HG03520 (cell line): ENCODE measurements at regions not wholly inside any gene's neighbourhood (a gene's known extent, or its start where the extent isn't known, plus 50 kb on each side); places are given as distances from the start of the nearest gene placed in this dataset.
"Not testable (repeated sequence)": the region's sequence is repeated elsewhere in the genome, so short reads cannot be mapped to it uniquely, and the experiment has no call there.

ENCODE experiments used
- ATAC-seq: cut with Tn5 transposase; IDR thresholded peaks from one replicate; pipeline ENCODE4 v1.9.1; 2021; ENCODE audit warnings: mild to moderate bottlenecking, moderate library complexity; ENCODE audit not compliant: unreplicated experiment

DNA sequence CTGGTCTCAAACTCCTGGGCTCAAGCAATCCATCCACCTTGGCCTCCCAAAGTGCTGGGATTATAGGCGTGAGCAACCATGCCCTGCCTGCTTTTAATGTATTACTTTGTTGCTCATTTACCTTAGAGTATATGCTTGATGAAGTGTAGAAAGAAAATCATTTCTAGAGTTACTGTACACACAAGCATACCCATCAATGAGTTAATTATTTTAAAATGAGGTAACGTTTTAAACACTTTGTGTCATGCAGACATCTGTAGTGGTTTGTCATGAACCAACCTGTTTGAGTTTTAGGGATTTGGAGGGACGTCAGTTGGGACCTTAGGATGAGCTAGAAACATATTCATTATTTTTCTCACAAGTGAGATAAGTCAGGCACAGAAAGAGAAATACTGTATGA lies 332.4 kb upstream of the IGF1R start:
- no peak for ATAC-seq

DNA sequence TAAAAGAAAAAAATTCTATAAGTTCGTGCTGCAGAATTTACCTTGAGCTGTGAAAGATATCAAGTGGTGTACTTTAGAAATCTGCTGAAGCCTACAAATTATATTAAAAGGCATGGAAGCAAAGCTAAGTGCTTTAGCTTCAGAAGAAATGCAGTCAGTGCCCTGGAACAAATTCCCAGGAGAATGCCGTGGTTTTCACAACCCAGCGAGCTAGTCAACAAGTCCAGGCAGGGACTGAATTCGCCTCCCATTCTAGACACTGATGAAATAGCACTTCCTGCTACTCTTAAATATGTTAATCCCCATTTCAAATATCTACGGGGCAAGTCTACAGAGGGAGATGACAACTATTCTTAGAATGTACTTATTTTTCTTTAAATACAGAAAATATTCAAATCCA lies 326.4 kb upstream of the IGF1R start:
- ATAC-seq = no peak

DNA sequence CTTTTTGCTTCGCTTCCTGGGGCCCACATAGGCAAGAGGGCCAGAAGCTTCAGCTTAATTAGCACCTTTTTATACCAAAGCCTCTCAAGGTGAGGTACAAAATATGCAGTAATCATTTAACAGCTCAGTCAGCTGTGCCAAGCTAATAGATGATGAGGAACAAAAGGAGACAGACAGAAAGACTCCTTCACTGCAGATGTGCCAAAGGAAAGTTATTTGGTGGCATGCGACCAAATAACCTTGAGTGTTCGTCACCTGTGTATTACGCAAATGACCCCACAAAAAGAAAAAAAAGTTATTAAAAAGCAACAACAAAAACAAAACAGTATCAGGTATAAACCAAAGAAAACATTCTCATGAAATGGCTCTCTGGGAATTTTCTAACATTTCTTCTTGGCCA lies 325.8 kb upstream of the IGF1R start:
- ATAC-seq = no peak

DNA sequence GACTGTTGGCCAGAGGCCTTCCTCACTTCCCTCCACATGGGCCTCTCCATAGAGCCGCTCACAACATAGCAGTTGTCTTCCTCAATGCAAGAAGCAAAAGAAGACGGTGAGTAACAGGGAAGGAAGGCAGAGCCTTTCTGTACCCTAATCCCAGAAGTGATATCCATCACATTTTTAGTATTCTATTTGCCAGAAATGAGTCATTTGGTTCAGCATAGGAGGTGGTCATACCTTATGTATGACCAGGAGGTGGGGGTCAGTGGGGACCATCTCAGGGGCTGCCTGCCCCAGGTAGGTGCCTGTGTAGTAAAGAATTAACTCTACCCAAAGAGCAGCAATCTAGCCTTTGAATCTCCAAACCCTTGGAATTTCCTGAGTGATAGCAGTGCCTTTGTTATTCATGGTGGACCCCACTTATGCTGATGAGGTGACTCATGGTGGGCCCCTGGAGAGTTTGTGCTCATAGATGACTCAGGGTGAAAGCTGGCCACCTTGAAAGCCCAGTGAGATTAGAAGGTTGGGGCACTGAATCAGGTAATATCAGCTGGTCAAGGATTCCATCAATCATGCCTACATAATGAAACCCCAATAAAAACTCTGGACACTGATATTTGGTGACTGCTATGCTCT lies 323.9 kb upstream of the IGF1R start:
- ATAC-seq = no peak

DNA sequence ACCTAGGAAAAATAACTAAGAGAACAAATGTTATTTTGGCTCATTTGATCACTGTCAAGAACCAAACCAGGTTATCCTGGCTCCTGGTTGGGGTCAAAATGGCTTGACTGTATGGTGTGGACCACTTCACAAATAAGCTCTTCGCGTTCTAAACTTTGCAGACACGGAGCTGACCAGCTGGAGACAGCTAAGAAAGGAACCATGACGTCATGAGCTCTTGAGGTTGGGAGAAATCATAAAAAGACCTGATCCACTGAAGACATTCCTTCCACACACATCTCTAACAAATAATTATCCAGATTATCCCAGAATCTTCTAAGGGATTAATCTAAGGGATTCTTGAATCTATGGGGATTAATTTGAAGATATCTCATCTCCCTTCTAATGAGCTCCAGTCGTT lies 321.5 kb upstream of the IGF1R start:
- no peak for ATAC-seq

DNA sequence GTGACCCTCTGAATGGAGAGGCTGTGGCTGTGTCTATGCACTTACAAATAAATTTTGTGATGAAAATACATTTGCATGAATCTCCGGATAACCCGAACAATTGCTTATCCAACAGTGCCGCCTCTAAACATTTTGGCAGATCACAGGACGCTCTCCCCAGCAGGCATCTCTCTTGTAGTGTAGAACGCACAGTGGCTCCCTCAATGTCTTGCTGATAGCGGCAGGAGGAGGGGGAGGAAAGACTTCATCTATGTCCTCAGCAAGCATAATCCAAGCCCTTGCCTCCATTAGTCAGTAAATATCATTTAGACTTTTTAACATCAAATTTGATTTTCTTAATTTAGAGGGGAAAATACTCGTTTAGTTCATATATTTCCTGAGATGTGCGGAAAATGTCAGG lies 318.1 kb upstream of the IGF1R start:
- ATAC-seq = no peak

DNA sequence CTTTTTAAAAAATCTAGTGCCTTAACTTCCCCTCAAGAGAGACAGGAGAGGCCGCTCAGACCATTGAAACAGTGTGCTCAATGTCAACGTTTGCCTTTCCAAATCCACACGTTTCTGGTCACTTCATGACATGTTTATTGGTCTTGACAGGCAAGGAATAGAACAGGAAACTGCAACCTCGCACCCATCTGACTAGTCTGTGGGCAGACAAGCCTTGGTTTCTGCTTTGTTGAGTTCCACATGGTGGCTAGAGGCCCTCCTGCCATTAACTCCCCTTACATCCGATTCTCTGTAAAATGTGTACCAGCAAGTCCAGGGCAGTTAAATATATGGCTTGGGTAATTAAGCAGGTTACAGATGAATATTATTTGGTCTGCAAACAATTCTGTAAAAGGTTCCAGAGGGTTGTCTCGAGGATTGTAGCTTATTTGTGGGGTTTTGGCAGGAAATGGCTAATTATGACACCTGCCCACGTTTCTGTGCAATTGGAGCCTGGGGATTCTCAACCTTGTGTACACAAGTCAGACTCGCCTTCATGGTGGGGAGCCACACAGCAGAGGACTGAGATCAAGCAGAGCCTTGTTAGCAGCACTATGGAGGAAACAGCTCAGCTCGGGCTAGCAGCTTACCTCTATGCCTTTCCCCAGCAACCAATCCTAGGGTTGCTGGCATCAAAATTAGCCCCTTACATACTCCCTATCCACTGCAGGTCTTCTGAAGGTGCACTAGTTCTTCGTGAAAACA lies 317.5 kb upstream of the IGF1R start:
- ATAC-seq = no peak

DNA sequence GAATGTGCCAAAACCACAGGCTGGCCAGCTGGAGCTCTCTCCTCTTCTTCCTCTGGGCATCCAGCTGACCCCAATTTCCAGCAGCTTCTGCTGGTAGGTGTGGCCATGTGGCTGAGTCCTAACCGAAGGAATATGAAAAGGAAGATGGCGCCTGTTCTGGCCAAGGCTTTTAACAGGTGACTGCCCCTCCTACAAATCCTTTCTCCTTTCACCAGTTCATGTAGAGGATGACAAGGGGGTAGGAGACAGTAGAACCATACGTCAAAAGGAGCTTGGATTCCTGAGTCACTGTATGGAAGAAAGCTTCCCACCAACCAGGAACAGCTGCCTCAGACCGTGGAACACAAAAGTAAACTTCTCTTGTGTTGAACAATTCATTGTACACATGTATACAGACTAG lies 316.7 kb upstream of the IGF1R start:
- no peak for ATAC-seq

DNA sequence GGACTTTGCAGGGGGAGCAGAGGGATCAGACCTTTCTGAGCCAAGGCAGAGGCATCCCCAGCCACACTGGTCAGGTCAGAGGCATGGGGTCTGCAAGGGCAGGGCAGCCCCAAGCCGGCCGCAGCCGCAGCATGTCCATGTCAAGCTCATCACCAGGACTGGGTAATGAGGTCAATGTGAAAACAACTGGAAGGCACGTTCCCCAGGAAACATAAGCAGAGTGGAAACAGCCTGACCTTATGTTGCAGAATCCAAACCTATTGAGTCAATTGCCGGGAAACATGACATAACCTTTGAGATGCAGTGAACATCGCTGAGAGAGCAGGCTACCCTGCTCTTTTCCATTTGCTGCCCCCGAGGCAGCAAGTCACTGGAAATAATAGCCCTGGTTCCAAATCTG lies 315.1 kb upstream of the IGF1R start:
- no peak for ATAC-seq

DNA sequence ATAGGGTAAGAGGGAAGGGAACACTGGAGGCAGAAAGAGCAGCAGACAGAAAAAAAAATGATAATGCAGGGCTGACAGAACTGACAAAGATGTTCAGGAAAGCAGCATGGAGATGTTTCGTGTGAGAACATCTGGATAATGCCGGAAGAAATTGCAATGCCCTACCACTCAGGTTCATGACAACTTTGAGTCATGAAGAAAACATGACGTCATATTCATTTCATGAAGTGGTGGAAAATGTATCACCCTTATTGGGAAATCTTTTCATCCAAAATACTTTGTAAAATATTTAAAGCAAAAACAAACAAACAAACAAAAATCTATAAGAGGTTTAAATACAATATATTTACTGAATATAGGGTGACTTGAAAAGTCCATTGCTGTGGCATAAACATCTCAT lies 305.4 kb upstream of the IGF1R start:
- no peak for ATAC-seq

DNA sequence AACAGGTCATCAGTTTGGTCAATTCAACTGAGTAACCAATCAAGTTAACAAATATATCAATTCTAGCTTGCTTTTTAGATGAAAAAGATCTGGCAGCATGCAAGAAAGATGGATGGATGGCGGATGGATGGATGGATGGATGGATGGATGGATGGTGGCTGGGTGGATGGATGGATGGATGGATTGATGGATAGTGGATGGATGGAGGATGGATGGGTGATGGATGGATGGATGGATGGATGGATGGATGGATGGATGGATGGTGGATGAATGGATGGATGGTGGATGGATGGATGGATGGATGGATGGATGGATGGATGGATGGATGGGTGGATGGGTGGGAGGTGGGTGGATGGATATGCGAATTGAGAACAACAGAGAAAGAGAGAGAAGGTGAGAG lies 303.7 kb upstream of the IGF1R start:
- no peak for ATAC-seq

DNA sequence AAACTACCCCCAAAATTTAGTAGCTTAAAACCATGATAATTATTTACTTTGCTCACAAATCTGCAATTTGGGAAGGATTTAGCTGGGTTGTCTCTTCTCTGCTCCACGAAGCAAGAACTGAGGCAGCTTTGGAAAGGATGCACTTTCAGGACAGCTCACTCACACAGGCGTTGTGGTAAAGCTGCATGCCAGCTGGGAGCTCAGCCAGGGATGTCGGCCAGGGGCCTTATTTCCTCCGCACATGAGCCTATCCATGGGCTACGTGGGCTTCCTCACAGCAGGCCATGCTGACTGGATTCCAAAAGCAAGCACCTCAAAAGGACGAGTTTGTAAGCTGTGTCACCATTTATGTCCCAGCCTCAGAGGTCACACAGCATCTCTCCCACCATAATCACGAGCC lies 301.3 kb upstream of the IGF1R start:
- ATAC-seq = no peak

DNA sequence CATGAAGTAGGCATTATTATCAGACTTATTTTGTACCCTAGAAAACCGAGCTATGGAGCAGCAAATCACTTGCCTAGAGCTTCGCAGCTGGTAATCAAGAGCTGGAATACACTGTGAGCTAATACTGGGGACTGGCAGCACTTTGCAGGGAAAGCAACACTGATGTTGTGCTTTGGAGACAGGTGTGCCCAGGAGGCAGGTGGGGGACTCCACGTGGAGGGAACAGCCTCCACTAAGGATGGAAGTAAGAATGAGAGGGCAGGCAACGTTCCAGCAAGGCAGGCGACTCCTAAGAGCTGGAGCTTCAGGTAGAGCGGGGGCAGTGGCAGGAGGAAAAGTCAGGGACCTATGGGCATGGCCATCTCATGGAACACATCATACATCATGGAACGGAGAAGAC lies 300.5 kb upstream of the IGF1R start:
- ATAC-seq = no peak

DNA sequence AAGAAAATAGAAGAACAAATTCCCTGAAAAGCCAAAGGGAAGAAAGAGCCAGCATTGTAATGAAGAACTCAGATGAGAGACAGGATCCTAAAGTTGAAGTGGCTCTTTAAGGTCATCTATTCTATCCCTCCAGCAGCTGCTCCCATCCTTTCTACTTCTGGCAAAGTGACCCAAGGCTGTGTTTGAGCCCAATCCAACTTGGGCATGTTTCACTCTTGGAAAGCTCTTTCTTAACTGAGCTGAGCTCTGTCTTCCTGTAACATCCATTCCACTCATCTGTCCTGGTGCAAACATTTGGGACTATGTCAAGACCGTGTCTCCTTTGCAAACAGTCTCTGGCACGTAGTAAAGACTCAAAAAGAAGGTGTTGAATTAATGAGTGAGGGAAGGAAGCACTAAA lies 298.1 kb upstream of the IGF1R start:
- no peak for ATAC-seq

DNA sequence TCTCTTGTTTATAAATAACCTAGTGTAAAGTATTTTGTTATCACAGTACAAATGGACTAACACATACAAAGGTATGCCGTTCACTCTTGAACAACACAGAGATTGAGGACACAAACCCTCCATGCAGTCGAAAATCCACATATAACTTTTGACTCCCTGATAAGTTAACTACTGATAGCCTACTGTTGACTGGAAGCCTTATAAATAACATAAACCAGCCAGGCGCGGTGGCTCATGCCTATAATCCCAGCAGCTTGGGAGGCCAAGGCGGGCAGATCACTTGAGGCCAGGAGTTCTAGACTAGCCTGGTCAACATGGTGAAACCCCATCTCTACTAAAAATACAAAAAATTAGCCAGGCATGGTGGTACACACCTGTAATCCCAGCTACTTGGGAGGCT lies 290.1 kb upstream of the IGF1R start:
- ATAC-seq = not testable (repeated sequence)

DNA sequence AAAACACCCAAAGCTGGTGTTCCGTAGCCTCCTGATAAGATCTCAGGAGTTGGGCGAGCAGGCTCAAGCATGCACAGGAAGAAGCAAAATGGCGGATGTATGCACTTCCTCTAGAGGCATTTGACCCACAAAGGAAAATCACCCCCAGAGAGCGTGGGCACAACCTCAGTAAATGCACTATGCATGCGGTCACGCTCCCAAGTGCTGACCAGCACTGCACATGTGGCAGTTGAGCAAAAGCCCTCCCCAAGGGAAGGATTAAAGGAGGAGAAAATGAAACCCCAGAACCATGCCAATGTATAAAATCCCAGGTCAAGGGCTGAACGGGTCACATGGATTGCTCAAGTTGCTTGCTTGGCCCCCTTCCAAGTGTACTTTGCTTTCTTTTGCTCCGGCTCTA lies 289.4 kb upstream of the IGF1R start:
- ATAC-seq = no peak

DNA sequence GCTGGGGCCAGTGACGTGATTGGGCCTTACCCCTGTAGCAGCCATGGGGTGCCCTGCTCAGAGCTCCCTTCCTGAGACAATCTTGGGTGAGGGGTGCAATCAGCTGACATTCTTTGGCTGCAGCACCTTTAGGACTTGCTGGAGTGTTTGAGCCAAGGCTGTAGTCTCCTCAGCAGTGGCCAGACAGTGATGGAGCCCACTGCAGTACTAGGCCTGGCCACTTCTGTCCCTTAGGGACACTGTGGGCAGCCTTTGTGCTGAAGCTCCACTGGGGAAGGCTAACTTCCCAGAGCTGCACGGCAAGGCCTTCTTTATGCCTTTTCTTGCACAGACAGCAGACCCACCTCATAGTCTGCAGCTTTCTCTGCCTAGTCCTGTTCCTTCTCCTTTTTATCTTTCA lies 284.9 kb upstream of the IGF1R start:
- ATAC-seq = no peak

DNA sequence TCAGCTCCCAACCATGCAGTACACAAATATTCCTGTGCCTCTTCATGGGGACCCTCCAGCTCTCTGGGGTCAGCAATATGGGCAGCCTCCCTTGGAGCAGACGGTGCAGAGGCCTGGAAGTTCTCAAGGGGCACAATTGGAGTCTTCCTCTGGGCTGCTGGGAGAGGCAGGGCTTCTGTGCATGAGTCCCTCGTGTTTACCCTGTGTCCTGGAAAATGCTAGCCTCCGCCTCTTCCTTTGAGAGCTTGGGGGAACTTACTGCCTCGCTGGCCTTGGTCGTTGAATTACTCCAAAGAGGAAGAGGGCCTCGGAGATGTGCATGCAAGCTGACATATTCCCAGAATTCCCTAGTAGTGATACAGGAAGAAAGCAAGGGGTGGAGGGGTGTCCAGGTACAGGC lies 284.4 kb upstream of the IGF1R start:
- ATAC-seq = no peak

DNA sequence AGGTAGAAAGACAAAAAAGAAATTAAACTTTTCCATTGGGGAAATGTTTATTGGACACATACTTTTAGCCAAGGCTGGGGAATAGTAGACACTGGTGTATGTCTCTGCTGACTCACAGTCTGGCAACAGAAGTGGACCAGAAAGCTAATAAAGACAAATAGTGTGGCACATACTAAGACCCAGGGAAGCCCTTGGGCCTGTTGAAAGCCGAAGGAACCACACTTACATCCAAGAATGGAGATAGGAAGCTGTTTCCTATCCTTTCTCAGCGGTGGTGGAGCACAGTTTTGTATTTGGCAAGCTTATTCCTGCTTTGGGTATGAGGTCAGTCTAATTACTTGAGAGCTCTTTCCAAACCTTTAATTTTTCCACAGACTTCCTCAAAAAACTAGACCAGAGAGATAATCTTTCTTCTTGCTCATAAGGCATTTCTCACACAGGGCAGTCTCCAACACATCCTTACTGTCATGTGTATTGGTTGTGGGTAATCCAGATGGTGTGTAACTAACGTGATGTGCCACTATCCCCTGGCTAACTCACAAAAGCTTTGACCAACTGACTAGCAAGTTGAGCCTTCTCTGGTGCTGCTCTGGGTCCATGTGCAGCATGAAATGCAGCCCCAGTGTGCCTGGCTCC lies 279.1 kb upstream of the IGF1R start:
- no peak for ATAC-seq

DNA sequence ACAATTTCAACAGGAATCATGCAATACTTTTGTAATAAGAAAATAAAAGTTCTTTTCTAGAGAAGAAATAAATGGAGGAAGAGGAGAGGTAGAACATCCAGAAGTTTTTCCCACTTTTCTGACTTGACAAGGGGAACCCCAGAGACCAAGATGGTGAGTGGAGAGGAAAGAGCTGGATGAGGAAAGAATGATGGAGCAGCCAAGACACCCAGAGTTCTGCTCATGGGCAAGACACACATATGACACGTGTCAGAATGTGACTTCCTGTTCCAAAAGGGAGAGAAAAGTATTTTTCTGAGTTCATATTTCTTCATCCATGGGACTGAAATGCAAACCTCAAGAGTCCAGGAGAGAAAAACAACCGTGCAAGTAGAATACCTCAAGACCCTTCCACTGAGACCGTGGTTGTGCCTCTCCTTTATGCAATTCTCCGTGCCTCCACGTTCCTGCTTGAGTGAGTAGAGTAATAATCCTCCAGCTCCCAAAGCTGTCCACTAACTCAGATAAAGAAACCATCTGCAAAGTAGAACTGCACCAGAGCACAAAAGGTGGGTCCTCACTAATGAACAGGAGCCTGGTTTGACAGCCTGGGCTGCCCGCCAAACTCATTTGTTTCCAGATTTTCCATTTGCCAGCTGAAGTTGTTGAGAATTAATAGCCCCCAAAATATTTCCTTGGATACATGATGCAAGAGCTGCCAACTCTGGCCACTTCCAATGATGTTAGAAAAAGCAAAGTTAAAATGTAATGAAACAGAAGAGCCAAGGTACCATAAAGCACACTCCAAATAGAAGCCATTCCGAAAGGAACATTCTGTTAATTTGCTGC lies 272.6 kb upstream of the IGF1R start:
- no peak for ATAC-seq

DNA sequence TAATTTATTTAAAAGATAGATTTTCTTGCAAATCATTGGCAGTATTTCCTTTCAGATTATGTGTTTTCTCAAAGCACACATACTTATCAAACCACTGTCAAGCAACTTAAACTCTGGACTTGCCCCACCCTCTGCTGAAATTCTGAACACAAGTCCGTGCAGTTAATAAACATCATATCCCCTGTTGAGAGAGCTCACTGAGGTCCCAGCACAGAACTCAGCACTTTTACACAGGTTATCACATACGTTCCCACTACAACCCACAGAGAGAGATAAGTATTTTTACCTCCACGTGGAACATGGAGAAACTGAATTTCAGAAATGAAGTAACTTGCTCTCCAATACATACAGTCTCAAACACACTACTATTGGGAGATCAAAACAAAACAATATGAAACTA lies 267.6 kb upstream of the IGF1R start:
- ATAC-seq = no peak

DNA sequence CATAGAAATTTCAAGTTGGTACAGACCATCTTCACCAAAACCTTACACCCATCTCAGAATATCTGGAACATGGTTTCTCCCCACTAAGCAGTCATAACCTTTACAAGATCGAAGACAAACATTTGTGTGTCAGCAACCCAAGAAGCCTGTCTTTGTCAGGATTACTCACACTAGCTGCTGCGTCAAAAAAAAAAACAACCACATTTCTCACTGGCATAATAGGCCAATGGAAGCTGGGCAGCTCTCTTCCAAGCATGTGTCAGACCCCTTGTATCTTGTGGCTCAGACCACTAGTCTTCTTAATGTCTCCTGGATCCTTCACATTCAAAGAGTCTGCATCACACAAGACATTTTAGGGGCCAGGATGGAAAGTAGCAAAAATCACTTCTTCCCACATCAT lies 266.9 kb upstream of the IGF1R start:
- no peak for ATAC-seq
